ENCODE measurements at regions not wholly inside any gene's neighbourhood (a gene's known extent, or its start where the extent isn't known, plus 50 kb on each side); places are given as distances from the start of the nearest gene placed in this dataset.

DNA sequence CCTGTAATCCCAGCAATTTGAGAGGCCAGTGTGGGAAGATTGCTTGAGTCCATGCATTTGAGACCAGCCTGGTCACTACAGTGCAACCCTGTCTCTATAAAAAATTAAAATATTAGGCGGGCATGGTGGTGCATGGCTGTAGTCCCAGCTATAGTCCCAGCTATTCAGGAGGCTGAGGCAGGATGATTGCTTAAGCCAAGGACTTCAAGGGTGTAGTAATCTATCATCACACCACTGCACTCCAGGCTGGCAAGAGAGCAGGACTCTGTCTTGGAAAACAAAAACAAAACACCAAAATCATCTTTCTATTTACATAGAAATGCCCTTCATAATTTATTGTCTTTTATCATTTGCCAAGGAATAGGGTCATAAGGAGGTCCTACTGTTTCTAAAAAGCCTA lies 1274.1 kb upstream of the NCAM2 start:
- no peak for DNase-seq

DNA sequence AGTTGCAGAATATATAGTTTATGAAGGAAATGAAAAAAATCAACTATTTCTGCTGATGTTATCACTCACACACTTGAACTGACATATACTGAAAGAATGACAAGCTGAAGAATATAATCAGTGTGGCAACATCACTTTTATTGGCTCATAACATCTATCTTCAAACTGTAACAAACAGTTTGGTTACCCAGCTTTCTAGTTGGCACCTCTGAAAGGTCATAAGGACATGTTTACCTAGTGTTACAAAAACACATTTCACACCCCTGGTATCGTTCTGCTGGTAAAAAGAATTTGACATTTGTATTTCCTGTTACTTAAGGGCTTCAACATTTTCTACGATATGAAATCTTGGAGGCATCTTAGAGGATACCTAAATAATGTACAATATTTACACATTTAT lies 1267.0 kb upstream of the NCAM2 start:
- no peak for DNase-seq

DNA sequence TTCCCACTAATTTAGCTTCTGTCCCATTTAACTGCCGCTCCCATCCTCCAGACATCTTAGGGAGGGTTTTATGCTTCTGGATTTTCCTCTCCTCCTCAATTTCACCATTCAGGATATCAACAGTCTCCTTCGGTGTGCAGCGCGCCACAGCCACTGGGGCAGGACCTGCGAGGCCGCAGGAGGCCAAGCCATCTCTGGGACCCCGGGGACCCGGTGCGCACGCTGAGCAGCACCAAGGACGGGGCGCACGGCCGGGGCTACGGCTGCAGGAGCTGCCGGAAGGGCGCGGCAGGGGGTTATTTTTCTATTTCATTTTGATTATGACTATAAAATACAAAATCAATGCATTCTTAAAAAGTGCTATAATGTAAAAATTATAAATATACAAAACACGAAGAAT lies 1238.4 kb upstream of the NCAM2 start:
- DNase-seq = no peak

DNA sequence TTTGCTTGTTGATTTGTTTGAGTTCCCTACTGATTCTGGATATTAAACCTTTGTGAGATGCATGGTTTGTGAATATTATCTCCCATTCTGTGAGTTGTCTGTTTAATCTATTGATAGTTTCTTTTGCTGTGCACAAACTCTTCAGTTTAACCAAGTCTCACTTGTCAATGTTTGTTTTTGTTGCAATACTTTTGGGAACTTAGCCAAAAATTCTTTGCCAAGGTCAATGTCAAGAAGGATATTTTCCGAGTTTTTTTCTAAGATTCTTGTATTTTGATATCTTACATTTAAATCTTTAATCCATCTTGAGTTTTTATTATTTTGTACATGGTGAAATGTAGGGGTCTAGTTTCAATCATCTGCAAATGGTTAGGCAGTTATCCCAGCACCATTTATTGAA lies 1230.7 kb upstream of the NCAM2 start:
- DNase-seq = no peak

DNA sequence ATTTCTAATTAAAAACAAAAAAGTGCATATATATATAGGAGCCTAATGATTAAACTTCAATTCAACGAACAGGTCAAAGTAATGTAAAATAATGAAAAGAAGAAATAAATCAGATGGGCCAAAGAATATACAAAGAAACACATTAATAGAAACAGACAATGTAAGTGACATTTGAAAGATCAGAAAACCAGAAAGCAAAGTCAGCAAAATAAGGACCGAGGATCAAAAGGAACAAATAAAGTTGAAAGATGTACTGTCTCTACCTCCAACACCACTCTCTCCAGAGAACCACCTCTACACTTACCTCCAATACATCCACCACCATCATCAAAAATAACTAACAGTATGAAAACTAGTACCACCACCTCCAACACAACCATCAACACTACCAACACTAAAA lies 1226.3 kb upstream of the NCAM2 start:
- DNase-seq = no peak

DNA sequence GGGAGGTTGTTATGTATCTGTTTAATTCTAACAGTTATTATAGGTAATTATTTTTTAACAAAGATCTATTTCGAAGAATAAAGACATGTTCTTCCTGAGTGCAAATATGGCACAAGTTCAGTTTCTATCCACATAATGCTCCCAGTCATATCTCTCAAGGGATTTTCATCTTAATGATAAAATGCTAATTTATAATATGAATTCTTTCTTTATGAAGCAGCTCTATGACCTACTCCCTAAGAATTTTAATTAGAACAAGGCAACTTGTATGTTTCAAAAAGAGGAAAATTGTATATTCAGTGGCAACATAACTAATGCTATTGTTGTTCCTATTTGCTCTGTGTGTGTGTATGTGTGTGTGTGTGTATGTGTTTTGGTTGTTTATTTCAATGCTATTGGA lies 1222.1 kb upstream of the NCAM2 start:
- no peak for DNase-seq

DNA sequence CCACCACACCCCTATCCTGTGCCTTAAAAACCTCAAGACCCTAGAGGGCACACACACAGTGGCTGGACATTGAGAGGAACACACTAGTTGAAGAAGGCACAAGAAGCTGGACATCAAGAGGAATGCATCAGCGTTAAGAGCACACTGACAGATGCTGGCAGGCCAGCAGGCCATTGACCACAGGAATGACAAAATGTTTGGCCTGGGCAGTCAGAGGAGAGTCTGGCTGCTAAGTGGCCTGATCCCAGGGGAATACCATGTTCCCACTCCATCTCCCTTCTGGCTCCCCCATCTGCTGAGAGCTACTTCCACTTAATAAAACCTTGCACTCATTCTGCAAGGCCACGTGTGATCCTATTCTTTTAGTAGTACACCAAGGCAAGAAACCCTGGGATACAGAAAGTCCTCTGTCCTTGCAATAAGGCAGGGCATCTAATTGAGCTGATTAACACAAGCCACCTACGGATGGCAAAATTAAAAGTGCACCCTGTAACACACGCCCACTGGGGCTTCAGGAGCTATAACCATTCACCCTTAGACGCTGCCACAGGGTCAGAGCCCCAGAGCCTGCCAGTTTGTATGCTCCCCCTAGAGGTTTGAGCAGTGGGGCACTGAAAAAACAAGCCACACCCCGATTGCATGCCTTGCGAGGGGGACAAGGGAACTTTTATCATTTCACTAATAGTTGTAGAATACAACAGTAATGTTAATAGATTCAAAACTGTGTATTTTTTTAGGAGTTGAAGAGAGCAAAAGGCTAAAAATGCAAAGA lies 1216.1 kb upstream of the NCAM2 start:
- DNase-seq = no peak

DNA sequence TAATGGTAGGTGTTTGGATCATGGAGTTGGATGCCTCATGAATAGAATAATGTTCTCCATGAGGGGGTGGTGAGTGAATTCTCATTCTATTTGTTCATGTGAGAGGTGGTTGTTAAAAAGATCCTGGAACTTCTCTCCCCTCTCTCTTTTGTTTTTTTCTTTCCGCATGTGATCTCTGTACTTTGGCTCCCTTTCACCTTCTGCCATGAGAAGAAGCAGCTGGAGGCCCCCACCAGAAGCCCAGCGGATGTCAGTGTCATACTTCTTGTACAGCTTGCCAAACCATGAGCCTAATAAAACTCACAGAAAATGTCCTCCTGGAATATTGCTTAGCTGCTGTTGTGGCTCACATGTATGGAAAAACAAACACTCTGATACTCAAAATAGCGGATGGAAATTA lies 1212.3 kb upstream of the NCAM2 start:
- no peak for DNase-seq

DNA sequence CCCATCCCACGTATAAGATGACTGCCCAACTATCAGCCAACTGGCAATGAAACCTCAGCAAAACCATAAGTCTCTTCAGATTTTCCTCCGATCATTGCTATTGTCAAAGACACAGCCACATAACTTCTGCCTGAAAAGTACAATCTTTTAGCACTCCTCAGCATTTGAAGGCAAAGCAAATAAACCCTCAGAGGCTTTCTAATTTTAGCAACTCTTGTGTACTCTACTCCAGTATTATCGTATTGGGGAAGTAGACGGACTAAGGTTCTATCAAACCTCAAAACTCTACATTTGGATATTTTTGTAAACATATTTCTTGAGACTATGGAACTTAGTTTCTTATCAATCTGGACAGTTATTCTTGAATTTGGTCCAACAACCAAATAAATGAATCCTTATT lies 1206.2 kb upstream of the NCAM2 start:
- DNase-seq = no peak

DNA sequence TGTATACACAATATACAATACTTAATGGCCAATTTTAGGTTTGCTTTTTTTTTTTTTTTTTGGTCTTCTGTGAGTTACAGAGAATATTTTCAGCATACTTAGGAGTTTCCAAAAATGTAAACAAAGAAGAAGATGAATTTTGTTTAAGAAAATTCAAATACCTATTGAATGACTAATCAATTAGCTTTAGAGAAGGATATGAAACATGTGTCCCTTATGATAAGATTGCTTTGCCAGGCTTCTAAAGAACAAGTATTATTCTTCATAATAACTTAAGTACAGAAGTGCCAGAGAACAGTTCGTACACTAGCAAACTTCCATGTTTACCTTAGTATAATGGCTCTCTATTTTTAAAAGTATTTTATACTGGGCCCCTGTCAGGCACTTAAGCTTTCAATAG lies 1191.0 kb upstream of the NCAM2 start:
- no peak for DNase-seq

DNA sequence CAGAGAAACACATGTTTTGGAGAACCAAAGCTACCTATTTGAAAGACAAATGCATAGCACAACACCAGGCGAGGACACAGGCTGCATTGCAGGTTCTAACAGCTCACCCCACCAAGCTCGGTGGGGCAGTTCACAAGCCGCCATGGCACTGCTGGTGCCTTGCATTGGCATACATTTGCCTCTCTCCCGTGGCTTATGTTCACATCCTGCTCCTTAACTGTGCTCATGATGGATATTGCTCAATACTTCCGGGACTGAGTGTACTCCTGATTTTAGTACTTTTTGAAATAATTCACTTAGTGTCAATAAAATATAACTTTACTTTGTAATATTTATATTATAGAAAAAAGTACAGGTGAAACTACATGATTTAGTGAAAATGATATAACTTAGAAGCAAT lies 1187.4 kb upstream of the NCAM2 start:
- no peak for DNase-seq

DNA sequence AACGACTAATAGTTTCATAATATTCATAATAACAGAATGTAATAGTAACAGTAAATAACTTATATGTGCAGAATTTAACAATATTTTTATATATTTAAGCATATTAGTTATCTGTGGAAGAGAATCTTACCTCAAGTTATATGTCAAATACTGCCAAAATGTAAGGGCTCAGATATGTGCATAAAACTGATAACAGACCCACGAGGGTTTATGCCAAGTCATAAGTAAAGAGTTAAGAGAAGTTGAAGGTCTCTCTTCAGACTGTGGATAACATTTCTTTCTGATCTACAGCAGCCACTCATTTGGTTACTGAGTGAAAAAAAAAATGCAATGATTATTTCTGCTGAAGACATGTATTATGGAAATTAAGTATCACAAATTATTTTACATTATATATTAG lies 1167.8 kb upstream of the NCAM2 start:
- DNase-seq = no peak

DNA sequence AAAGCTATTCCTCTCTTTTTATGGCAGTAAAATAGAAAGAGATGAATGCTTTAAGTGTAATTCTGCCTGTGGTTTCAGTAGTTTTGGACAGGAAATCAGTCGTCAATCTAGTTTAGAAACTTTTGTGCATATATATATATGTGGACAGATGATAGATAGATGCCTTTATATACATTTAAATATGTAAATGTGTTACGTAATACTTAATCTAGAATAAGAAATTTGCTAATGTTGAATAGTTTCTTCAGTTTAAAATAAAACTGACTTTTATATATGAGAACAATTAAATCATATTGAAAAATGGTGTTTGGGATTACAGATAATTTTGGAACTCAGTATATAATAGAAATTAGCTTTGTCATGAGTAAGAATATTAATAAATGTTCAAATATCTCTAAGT lies 1165.7 kb upstream of the NCAM2 start:
- DNase-seq = no peak

DNA sequence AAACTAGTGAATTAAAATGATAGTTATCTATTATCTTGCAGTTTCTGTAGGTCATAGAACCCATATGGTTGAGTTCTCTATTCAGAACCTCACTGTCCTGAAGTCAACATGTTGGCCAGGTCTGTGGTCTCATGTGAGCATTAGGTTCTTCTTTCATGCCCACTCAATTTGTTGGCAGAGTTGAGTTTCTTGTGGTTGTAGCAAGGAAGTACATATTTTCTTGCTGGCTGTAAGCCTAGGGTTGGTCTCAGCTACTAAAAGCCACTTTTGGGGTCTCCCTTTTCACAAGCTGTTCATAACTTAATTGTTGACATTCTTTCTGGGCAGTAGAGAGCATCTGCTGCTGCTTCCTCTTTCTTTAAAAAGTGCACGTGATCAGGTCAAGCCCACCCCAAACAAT lies 1165.1 kb upstream of the NCAM2 start:
- no peak for DNase-seq

DNA sequence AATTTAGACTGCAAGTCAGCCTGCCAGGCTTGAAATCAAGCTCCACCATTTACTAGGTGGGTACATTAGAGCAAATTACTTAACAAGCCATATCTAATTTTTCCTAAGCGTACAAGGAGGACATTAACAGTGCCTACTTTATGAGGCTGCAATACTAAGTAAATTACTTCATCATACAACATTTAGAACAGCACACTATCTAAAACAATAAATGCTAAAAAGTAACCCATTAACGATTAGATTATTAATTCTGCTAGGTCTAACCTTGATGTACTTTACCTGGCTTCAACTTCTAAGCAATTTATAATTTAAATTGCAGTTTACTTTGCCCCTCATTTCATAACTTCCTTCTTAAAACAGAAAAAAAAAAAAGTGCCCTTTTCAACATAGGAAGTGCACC lies 1155.6 kb upstream of the NCAM2 start:
- DNase-seq = no peak

DNA sequence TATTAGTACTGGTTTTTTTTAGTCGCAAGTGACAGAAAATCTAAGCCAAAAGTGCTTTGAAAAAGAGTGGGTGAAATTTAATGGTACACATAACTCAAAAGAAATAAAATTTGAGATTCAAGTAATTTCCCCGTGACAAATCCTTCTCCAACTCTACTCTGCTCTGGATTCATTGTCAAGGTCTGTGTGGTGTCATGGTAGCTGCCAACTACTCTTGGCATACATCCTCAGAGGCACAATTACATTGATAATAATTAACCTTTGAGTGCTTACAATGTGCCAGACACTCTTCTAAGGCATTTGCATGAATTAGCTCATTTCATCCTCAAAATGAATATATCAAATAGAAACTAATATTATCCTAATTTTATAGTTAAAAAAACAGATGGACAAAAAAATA lies 1153.9 kb upstream of the NCAM2 start:
- DNase-seq = no peak

DNA sequence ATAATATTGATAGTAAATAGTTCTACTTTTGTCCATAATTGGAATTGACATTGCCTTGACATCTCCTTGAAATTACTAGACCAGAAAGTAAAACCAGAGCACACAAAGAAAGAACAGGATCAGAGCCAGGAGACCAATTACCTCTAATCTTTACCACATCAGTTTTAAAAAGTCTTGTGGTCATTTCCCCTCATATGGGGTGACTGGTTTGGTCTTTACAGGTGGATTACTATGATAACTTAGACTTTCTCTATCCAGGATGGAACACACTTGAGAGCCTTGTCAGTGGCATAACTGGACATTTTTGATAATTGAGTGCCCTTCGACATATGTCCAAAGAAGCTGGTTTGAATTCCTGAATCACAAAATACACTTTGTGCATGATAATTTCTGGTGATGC lies 1148.1 kb upstream of the NCAM2 start:
- DNase-seq = no peak

DNA sequence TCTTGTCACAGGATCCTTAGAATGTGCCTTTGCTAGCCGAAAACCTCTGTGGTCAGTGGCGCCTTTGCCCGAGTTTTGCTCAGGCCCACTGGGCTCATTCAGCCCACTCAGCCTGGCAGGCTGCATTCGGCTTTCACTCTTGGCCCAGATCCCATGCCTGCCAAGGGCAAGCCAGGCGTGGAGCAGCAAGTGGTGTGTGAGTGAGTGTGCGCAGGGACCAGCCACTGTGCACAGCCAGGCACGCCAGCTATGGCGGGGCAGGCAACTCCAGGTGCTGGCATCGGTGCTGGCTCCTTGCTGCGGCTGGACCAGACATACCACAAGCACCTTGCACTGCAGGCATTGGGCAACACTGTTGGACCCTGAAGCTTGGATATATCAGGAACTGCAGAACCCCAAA lies 1145.1 kb upstream of the NCAM2 start:
- no peak for DNase-seq

DNA sequence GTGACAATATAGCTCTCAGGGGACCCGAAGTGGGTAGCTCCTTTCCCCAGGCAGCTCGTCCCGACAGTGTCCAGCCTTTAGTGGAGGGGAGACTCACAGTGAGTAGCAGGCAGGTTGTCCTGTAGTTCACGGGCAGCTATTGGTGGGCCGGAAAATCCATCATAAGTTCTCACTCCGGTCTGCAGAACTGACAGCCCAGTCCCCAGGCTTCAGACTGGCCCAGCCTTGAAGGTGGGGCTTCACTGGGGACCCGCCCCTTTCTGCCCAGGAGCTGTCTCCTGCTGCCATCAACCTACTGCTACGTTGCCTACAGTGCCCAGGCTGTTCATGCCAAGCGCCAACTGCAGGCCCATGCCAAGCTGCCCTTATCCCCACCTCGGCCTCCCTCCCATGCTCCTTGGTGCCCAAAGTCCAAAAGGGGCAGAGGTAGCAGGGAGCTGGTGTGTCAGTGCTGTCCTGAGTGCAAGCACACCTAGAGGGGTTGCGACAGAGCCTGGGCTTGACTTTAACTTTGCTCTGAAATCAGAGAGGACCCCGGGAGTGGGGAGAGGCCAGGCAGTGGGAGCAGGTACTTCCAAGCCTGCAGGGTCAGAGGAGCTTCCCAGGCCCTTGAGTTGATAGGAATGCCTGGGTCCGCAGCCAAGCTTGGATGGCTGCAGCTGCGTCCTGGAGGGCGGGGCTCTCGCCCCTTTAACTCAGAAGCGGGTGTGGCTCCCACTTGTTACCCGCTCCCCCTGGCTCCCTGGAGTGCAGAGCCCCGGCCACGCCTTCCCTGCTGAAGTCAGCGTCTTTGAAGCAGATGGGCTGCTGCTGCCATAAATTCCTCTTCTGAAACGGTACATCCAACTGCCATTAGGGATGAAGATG lies 1144.3 kb upstream of the NCAM2 start:
- DNase-seq = no peak

DNA sequence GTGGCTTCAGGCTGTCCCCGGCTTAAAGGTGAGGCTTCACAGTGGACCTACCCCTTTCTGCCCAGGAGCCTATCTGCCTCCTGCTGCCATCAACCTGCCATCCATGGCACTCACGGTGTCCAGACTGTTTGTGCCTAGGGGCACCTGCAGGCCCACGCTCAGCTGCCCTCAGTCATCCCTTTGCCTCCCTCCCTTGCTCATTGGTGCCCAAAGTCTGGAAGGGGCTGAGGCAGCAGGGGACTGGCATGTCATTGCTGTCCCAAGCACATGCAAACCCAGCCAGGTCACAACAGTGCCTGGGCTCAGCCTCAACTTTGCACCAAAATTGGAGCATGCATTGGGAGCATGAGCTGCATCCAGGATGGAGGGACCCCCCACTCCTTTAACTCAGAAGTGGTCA lies 1142.7 kb upstream of the NCAM2 start:
- DNase-seq = no peak

DNA sequence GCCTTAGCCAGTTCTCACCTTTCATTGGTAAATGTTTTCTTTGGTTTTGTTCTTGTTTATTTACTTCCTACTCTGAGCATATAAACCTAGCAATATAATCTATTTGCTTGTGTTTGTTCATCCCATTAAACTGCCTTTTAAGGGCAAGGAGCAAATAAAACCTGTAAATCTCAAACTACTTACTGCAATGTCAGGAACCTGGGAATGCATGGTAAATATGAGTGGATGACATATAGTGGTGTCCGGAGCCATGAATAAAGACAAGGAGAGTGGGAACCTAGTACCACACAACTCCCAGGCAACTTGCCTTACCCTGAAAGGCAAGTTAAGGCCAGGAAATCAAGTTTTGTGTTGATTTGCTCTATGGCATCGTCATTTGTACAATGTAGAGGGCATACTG lies 1133.7 kb upstream of the NCAM2 start:
- no peak for DNase-seq

DNA sequence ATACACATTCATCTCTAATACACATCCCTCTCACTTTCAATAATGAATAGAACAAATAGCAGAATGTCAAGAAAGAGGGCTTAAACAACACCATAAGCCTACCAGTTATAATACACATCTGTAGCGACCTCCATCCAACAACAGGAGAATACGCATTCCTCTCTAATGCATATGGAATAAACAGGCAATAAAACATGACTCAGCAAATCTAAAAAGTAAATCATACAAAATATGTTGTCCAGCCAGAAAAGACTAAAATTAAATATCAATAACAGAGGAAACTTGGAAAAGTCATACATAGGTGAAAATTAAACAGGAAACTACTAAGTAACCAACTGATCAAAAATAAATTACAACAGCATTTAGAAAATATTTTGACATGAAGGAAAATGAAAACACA lies 1127.5 kb upstream of the NCAM2 start:
- no peak for DNase-seq

DNA sequence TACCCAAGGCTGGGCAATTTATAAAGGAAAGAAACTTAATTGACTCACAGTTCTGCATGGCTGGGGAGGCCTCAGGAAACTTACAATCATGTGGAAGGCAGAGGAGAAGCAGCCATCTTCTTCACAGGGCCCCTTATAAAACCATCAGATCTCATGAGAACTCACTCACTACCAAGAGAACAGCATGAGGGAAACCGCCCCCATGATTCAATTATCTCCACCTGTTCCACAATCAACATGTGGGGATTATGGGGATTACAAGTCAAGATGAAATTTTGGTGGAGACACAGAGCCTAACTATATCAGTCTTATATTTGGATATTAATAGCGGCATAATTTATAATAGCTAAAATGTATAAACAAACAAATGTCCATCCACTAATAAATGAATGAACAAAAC lies 1123.7 kb upstream of the NCAM2 start:
- no peak for DNase-seq

DNA sequence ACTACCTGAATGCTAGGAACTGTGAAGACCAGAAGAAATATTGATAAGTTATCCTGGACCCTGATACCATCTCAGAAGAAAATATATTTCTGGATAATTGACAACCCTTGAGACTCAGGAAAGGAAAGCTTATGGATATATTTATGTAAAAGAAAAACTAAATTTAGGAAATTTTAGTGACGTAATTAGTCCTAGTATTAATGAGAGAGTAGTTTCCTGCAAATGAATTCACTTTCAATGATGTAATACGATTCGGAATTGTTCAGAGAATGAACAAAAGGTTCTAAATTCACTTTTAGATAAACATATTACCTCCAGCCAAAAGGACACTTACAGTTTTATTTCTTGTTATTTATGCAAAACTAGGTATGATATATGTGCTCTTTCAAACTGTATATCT lies 1120.1 kb upstream of the NCAM2 start:
- DNase-seq = no peak

DNA sequence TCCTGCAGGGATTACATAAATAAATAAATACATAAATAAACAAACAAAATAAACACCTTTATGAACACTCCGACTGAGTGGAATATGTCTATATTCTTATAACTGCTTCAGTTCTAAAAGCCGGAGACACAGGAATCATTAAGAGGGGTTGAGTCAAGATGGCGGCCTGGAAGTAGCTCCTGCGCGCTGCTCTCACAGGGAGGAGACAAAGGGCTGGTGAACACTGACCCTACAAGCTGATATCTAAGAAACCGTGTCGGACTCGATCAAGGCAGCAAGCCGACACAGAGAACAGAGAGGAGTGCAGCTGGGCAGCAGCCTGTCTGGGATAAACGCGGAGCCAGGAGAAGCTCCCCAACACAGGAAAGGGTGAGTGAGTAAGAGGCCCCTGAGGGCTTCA lies 1098.6 kb upstream of the NCAM2 start:
- no peak for DNase-seq
